AG09309 (cell line): ENCODE measurements at regions not wholly inside any gene's neighbourhood (a gene's known extent, or its start where the extent isn't known, plus 50 kb on each side); places are given as distances from the start of the nearest gene placed in this dataset.
"Not testable (repeated sequence)": the region's sequence is repeated elsewhere in the genome, so short reads cannot be mapped to it uniquely, and the experiment has no call there.

ENCODE experiments used
- DNase-seq: peaks from one replicate; pipeline ENCODE4 v3.0.0-alpha.2; 2010; ENCODE audit warnings: low read depth
- H3K4me3 ChIP-seq: 2 replicates; pipeline ENCODE4 v1.5.1; 2011; ENCODE audit warnings: mild to moderate bottlenecking, low read depth, low read length, moderate library complexity; ENCODE audit not compliant: control insufficient read depth
- CTCF ChIP-seq: IDR thresholded peaks from 2 replicates; pipeline ENCODE4 v1.5.1; 2011; ENCODE audit warnings: mild to moderate bottlenecking, low read depth, low read length, inconsistent platforms; ENCODE audit not compliant: insufficient read depth, control insufficient read depth; ENCODE audit errors: missing control alignments

DNA sequence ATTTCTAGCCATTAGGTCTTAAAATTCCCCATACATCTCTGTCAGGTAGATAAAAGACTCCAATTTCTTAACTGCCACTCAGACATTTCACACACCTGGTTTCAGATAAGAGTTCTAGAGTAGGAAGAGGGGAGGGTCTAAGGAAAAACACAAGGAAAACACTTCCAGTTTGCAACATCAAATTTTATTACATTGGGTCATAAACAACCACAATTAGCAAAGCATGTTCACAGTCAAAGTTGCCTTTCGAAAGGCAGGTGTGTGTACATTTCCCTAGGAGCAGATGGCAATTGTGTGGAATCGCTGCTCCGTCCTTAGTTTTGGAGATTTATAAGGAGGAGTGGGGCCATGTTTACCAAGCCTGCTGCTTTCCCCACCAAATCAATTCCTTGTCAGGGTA is 120.8 kb downstream of the DMRT2 start:
- TF ChIP-seq CTCF, result no peak
- H3K4me3 ChIP-seq, result no peak overlapping the region
- DNase-seq, result no peak

GRCh38 chr9:1171546-1171945 is 121.4 kb downstream of the DMRT2 start:
- no peak for TF ChIP-seq CTCF
- no peak overlapping the region for H3K4me3 ChIP-seq
- DNase-seq, result no peak

- no peak for DNase-seq
- no peak for TF ChIP-seq CTCF
- no peak overlapping the region for H3K4me3 ChIP-seq
These were observed 123.1 kb downstream of the DMRT2 start for GRCh38 chr9:1173211-1173610.

DNA sequence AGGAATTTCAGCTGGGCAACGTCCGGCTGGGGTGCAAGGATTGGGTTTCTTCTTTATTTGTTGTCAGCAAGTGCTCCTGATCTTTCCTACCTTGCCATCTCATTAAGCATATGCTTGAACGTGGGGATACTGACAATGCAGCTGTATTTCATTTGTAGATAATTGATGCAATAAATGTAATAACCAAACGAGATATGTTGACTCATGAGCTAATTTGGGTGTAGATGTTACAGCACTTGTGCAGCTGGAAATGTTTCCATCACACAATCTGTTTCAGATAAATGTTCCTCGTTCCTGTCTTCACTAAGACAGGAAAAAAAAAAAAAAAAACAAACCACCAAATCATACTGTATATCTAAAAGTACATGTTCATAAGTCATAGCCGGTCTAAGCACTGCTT is 123.8 kb downstream of the DMRT2 start:
- no peak overlapping the region for H3K4me3 ChIP-seq
- no peak for TF ChIP-seq CTCF
- peak; percentile 28 for DNase-seq

DNA sequence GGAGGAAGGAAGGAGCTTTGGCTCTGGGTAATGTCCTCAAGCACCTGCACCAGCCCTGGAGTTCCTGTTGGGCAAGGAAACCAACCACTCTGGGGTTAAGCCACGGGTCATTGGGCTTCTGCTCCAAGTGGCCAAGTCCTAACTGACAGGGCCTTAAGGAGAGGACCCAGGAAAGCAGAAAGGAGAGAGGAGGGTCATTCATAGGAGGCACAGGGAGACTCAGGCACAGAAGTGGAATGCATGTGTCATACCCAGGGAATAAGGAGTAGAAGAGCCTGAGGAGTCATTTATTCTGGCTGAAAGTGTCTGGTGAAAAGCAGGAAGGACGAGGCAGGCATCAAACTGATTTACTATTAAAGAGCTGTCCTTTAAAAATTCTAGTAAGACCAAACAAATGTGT is 129.2 kb downstream of the DMRT2 start:
- DNase-seq, result no peak

DNA sequence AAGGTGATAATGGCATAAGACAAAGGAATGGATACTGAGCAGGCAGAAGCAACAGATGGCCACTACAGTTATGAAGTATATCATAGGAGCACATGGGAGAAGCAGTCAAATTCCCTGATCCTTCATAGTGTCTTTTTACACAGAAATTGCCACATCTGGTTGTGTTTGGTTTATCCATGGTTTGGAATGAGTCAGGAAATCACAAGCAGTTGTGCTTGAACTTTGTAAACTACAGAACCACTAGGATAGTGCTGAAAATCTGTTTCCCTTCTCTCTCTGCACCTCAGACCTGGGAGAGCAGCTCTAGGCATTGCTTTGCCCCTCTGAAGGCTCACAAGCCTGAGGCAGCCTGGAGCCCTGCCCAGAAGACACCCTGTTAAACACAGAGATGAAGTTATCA is 134.0 kb downstream of the DMRT2 start:
- no peak for TF ChIP-seq CTCF
- DNase-seq, result no peak

More for the DNA sequence above, 129.2 kb downstream of the DMRT2 start:
- no peak overlapping the region for H3K4me3 ChIP-seq
- no peak for TF ChIP-seq CTCF

GRCh38 chr9:1187137-1187536 is 137.0 kb downstream of the DMRT2 start:
- DNase-seq, result not testable (repeated sequence)

More for the DNA sequence above, 134.0 kb downstream of the DMRT2 start:
- H3K4me3 ChIP-seq, result no peak overlapping the region

DNA sequence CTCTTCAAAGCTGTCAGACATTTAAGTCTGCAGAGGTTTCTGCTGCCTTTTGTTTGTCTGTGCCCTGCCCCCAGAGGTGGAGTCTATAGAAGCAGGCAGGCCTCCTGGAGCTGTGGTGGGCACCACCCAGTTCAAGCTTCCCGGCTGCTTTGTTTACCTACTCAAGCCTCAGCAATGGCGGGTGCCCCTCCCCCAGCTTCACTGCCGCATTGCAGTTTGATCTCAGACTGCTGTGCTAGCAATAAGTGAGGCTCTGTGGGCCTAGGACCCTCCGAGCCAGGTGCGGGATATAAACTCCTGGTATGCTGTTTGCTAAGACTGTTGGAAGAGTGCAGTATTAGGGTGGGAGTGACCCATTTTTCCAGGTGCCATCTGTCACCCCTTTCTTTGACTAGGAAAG is 145.5 kb downstream of the DMRT2 start:
- DNase-seq, H3K4me3 ChIP-seq: not testable (repeated sequence)

More at GRCh38 chr9:1187137-1187536, 137.0 kb downstream of the DMRT2 start:
- H3K4me3 ChIP-seq, result not testable (repeated sequence)
